Mesendoderm (in vitro differentiated cells): ENCODE measurements at regions not wholly inside any gene's neighbourhood (a gene's known extent, or its start where the extent isn't known, plus 50 kb on each side); places are given as distances from the start of the nearest gene placed in this dataset.

ENCODE experiments used
- DNase-seq: peaks from one replicate; pipeline ENCODE4 v3.0.0; 2013
- H2AK5ac ChIP-seq: 2 replicates; pipeline ENCODE4 v1.6.1; 2013; ENCODE audit warnings: low read length, inconsistent platforms
- H2BK120ac ChIP-seq: 2 replicates; pipeline ENCODE4 v1.6.1; 2013; ENCODE audit warnings: low read depth, mild to moderate bottlenecking, low read length, moderate library complexity, mixed read lengths
- H2BK15ac ChIP-seq: replicated peaks from 2 replicates; pipeline ENCODE4 v1.6.1; 2013; ENCODE audit warnings: low read depth, mild to moderate bottlenecking, moderate library complexity
- H2BK5ac ChIP-seq: 2 replicates; pipeline ENCODE4 v1.6.1; 2013; ENCODE audit warnings: low read length, inconsistent platforms
- H3K18ac ChIP-seq: 2 replicates; pipeline ENCODE4 v1.6.1; 2013; ENCODE audit warnings: mild to moderate bottlenecking, low read length, mixed read lengths
- H3K23ac ChIP-seq: one replicate; pipeline ENCODE4 v1.6.1; 2013; ENCODE audit warnings: low read length
- H3K27ac ChIP-seq: 2 replicates; pipeline ENCODE4 v1.5.1; 2013; ENCODE audit warnings: low read depth, mild to moderate bottlenecking, inconsistent platforms, low read length, moderate library complexity
- H3K27me3 ChIP-seq: 2 replicates; pipeline ENCODE4 v1.6.1; 2013; ENCODE audit warnings: low read length, control low read depth, mild to moderate bottlenecking, inconsistent platforms; ENCODE audit not compliant: insufficient read depth, poor library complexity
- H3K36me3 ChIP-seq: 2 replicates; pipeline ENCODE4 v1.6.1; 2013; ENCODE audit warnings: low read length, inconsistent platforms; ENCODE audit not compliant: control insufficient read depth, insufficient read depth
- H3K4ac ChIP-seq: one replicate; pipeline ENCODE4 v1.6.1; 2013; ENCODE audit warnings: low read depth, mild to moderate bottlenecking, low read length, moderate library complexity
- H3K4me1 ChIP-seq: 2 replicates; pipeline ENCODE4 v1.6.1; 2013; ENCODE audit warnings: low read depth, low read length, inconsistent platforms; ENCODE audit not compliant: control insufficient read depth
- H3K4me2 ChIP-seq: 2 replicates; pipeline ENCODE4 v1.6.1; 2013; ENCODE audit warnings: low read length
- H3K4me3 ChIP-seq: 2 replicates; pipeline ENCODE4 v1.5.1; 2013; ENCODE audit warnings: mild to moderate bottlenecking, low read length
- H3K56ac ChIP-seq: one replicate; pipeline ENCODE4 v1.6.1; 2013; ENCODE audit warnings: low read length
- H3K79me1 ChIP-seq: 2 replicates; pipeline ENCODE4 v1.6.1; 2013; ENCODE audit warnings: low read length, inconsistent platforms
- H3K79me2 ChIP-seq: 2 replicates; pipeline ENCODE4 v1.6.1; 2013; ENCODE audit warnings: mild to moderate bottlenecking, low read length; ENCODE audit not compliant: control insufficient read depth, insufficient read depth
- H3K9ac ChIP-seq: 2 replicates; pipeline ENCODE4 v1.6.1; 2013; ENCODE audit warnings: low read length, inconsistent platforms
- H4K5ac ChIP-seq: one replicate; pipeline ENCODE4 v1.6.1; 2013; ENCODE audit warnings: low read length
- H4K8ac ChIP-seq: one replicate; pipeline ENCODE4 v1.6.1; 2013; ENCODE audit warnings: low read depth, mild to moderate bottlenecking, control low read depth, low read length, moderate library complexity
- WGBS: extraction: QIAGEN DNeasy Blood & Tissue Kit; methylation state at CpG from one replicate; pipeline ENCODE4 v1.1.7; 2013; ENCODE audit warnings: low lambda C conversion rate, missing lambda C conversion rate; ENCODE audit not compliant: insufficient coverage; ENCODE audit errors: extremely low coverage; 5-methylcytosine and 5-hydroxymethylcytosine counted together

GRCh38 chr7:156437021-156437614, 203.5 kb upstream of the RNF32 start:
- Histone ChIP-seq H2BK5ac (no peak overlapping the region), H3K79me2 (no peaks in the 10 kb centered on the region), H3K27me3 (no peaks in the 10 kb centered on the region), H3K4me1 (no peaks in the 10 kb centered on the region), H2AK5ac (no peak overlapping the region), H2BK120ac (no peak overlapping the region), H3K4ac (no peak overlapping the region), H3K56ac (no peak overlapping the region), H3K23ac (no peak overlapping the region), H3K79me1 (no peaks in the 10 kb centered on the region), H2BK15ac (no peak overlapping the region), H3K9ac (no peak overlapping the region), H3K27ac (no peak overlapping the region), H4K8ac (no peak overlapping the region), H3K36me3 (no peaks in the 10 kb centered on the region), H3K4me3 (no peak overlapping the region), H3K18ac (no peak overlapping the region), H3K4me2 (no peak overlapping the region), H4K5ac (no peak overlapping the region)
- WGBS = no CpG with 5 or more reads among the region's 8 CpGs
- DNase-seq = no peak

DNA sequence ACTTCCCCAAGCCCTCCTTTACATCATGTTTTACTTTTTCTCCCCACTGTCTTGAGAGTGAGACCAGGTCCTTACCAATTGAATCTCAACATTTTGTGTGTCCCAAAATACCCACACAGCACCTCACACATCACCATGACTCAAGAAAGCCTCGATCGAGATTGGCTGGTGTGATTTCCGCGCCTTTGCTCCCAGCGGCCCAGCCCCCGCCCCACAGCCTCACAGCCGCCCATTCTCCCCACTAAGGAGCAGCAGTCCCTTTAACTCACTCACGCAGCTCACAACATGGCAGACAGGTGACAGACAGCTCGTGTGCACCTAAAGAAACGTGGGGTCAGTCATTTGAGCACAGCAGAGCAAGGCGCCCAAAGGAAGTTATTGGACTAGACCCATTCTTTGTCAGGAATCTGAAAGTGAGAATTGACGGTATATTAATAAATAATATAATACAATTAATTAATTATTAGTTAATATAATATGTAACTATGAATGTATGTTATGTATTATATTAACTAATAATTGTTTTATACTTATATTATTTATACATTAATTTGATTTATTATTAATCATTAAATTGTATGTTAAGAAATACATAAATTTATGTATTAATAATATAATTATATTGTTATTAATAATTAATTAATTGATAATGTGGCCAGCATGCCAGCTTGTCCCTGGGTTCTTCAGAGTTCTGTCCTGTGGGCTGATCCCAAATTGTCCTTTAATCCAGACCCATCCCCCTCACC, 204.9 kb upstream of the RNF32 start:
- Histone ChIP-seq H4K8ac (no peak overlapping the region), H2BK5ac (no peak overlapping the region), H3K18ac (no peak overlapping the region), H4K5ac (no peak overlapping the region), H3K56ac (no peak overlapping the region), H2AK5ac (no peak overlapping the region), H3K9ac (no peak overlapping the region), H3K4me3 (no peak overlapping the region), H3K27me3 (no peaks in the 10 kb centered on the region), H3K27ac (no peak overlapping the region), H2BK15ac (no peak overlapping the region), H3K23ac (no peak overlapping the region), H3K4ac (no peak overlapping the region), H2BK120ac (no peak overlapping the region), H3K4me1 (no peaks in the 10 kb centered on the region), H3K79me1 (no peaks in the 10 kb centered on the region), H3K4me2 (no peak overlapping the region), H3K79me2 (no peaks in the 10 kb centered on the region), H3K36me3 (no peaks in the 10 kb centered on the region)
- no CpG with 5 or more reads among the region's 12 CpGs for WGBS
- DNase-seq = peak; percentile 4

DNA sequence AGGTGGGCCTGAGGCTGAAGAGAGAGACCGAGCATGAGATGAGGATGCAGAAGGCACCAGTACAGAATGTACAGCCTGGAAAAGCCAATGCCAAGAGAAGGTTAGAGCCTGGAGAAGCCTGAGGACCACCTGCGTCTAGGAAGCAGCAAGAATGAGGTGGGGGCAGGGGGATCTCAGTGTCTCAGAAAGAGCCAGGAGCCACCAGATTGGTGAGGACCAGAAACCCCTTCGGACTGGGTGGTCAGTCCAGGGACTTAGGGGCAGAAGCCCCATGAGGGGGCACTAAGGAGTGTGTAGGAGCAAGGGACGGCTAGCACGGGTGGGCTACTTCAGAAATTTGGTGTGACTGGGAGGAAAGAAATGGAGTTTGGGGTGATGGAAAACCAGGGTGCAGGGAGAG, 205.9 kb upstream of the RNF32 start:
- H3K9ac ChIP-seq = no peak overlapping the region
- no peak overlapping the region for H4K5ac ChIP-seq
- no peak overlapping the region for H2BK5ac ChIP-seq
- H2AK5ac ChIP-seq = no peak overlapping the region
- H3K4me1 ChIP-seq = no peaks in the 10 kb centered on the region
- no peak overlapping the region for H3K4me2 ChIP-seq
- no peak overlapping the region for H3K4ac ChIP-seq
- no peaks in the 10 kb centered on the region for H3K27me3 ChIP-seq
- no peak overlapping the region for H3K4me3 ChIP-seq
- H3K56ac ChIP-seq = no peak overlapping the region
- no peaks in the 10 kb centered on the region for H3K36me3 ChIP-seq
- no peaks in the 10 kb centered on the region for H3K79me1 ChIP-seq
- no peak overlapping the region for H2BK120ac ChIP-seq
- no peaks in the 10 kb centered on the region for H3K79me2 ChIP-seq
- DNase-seq = no peak
- no peak overlapping the region for H3K18ac ChIP-seq
- H3K23ac ChIP-seq = no peak overlapping the region
- H2BK15ac ChIP-seq = no peak overlapping the region
- no peak overlapping the region for H3K27ac ChIP-seq
- WGBS = no CpG with 5 or more reads among the region's 5 CpGs
- H4K8ac ChIP-seq = no peak overlapping the region

DNA sequence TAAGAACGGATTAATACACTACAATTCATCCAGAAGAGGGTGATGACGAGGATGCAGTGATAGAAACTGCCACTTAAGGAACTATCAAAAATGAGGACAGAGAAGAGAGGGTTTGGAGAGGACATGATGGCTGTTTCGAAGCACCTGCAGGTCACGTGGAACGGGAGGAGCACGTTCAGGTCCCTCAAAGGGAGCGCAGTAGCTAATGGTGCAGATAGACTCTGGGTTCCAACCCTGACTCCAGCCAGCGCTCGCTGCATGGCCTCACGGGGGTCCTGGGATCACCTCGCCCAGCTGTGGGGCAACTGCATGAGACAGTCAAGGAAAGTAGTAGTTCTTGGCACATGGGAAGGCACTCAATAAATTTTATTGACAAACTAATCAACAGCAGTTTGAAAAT, 208.6 kb upstream of the RNF32 start:
- no peak overlapping the region for H4K5ac ChIP-seq
- no CpG with 5 or more reads among the region's 11 CpGs for WGBS
- H3K79me2 ChIP-seq = no peaks in the 10 kb centered on the region
- H3K56ac ChIP-seq = no peak overlapping the region
- no peak for DNase-seq
- H3K36me3 ChIP-seq = no peaks in the 10 kb centered on the region
- H3K79me1 ChIP-seq = no peaks in the 10 kb centered on the region
- H3K4me1 ChIP-seq = no peaks in the 10 kb centered on the region
- H2BK15ac ChIP-seq = no peak overlapping the region
- H3K4me2 ChIP-seq = no peak overlapping the region
- H2BK5ac ChIP-seq = no peak overlapping the region
- no peak overlapping the region for H3K27ac ChIP-seq
- H3K9ac ChIP-seq = no peak overlapping the region
- no peak overlapping the region for H3K23ac ChIP-seq
- no peak overlapping the region for H2AK5ac ChIP-seq
- no peaks in the 10 kb centered on the region for H3K27me3 ChIP-seq
- no peak overlapping the region for H2BK120ac ChIP-seq
- no peak overlapping the region for H3K4me3 ChIP-seq
- no peak overlapping the region for H3K4ac ChIP-seq
- H4K8ac ChIP-seq = no peak overlapping the region
- H3K18ac ChIP-seq = no peak overlapping the region

GRCh38 chr7:156430109-156430508, 210.5 kb upstream of the RNF32 start:
- H3K9ac ChIP-seq = no peak overlapping the region
- H3K56ac ChIP-seq = no peak overlapping the region
- DNase-seq = no peak
- no peak overlapping the region for H3K27ac ChIP-seq
- no peak overlapping the region for H2BK120ac ChIP-seq
- H3K23ac ChIP-seq = no peak overlapping the region
- H3K4me3 ChIP-seq = no peak overlapping the region
- no peaks in the 10 kb centered on the region for H3K27me3 ChIP-seq
- no CpG with 5 or more reads among the region's 7 CpGs for WGBS
- H2AK5ac ChIP-seq = no peak overlapping the region
- no peak overlapping the region for H2BK15ac ChIP-seq
- H3K79me2 ChIP-seq = no peaks in the 10 kb centered on the region
- no peak overlapping the region for H3K4ac ChIP-seq
- no peak overlapping the region for H4K8ac ChIP-seq
- no peak overlapping the region for H3K18ac ChIP-seq
- H4K5ac ChIP-seq = no peak overlapping the region
- no peak overlapping the region for H2BK5ac ChIP-seq
- H3K4me1 ChIP-seq = no peaks in the 10 kb centered on the region
- H3K4me2 ChIP-seq = no peak overlapping the region
- no peaks in the 10 kb centered on the region for H3K36me3 ChIP-seq
- H3K79me1 ChIP-seq = no peaks in the 10 kb centered on the region

DNA sequence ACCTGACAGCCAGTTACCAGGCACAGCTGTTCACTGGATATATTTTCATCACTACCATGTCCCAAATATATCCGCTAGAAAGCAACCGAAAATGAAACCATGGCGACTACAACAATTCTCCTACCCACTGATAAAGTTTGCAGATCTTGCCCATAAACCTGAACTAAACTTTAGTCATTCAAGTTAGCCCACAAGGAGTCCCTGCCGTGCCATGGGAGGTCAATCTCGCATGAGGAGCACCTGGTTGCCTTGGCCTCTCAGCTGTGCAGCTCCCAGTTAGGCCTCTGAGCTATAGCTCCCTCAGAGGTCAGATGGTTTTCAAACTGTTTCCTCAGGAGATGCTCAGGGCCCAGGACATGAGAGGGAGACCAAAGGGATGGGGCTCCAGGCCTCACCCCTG, 211.1 kb upstream of the RNF32 start:
- H3K56ac ChIP-seq = no peak overlapping the region
- H4K8ac ChIP-seq = no peak overlapping the region
- H3K9ac ChIP-seq = no peak overlapping the region
- no peaks in the 10 kb centered on the region for H3K27me3 ChIP-seq
- H3K18ac ChIP-seq = no peak overlapping the region
- no peak overlapping the region for H2BK5ac ChIP-seq
- no CpG with 5 or more reads among the region's 5 CpGs for WGBS
- H3K79me1 ChIP-seq = no peaks in the 10 kb centered on the region
- no peak for DNase-seq
- H3K4me2 ChIP-seq = no peak overlapping the region
- no peaks in the 10 kb centered on the region for H3K4me1 ChIP-seq
- no peak overlapping the region for H2BK120ac ChIP-seq
- H3K4ac ChIP-seq = no peak overlapping the region
- H3K23ac ChIP-seq = no peak overlapping the region
- H2AK5ac ChIP-seq = no peak overlapping the region
- no peak overlapping the region for H2BK15ac ChIP-seq
- no peak overlapping the region for H4K5ac ChIP-seq
- no peak overlapping the region for H3K4me3 ChIP-seq
- H3K36me3 ChIP-seq = no peaks in the 10 kb centered on the region
- no peaks in the 10 kb centered on the region for H3K79me2 ChIP-seq
- no peak overlapping the region for H3K27ac ChIP-seq
